HEK293T (cell line): ENCODE measurements at regions not wholly inside any gene's neighbourhood (a gene's known extent, or its start where the extent isn't known, plus 50 kb on each side); places are given as distances from the start of the nearest gene placed in this dataset.

Source experiments
- CTCF ChIA-PET: fragments of 350-600 bp; formaldehyde crosslinking; extraction: SDS; loops from one replicate; lab custom pipeline; 2021; ENCODE audit warnings: antibody characterized with exemption, inconsistent platforms; lab: Yijun Ruan, JAX
- POLR2A ChIA-PET: fragments of 350-600 bp; formaldehyde crosslinking; extraction: SDS; loops from one replicate; lab custom pipeline; 2020; ENCODE audit warnings: antibody characterized with exemption, inconsistent platforms; lab: Yijun Ruan, JAX
- DNase-seq: peaks from one replicate; pipeline ENCODE4 v3.0.0; 2012; ENCODE audit warnings: mixed read lengths; ENCODE audit errors: extremely low spot score
- ARNT ChIP-seq: fragments of 450-650 bp; IDR thresholded peaks from 2 replicates; pipeline ENCODE4 v1.6.1; 2017; ENCODE audit warnings: mild to moderate bottlenecking
- BHLHE40 ChIP-seq: fragments of 450-650 bp; IDR thresholded peaks from 2 replicates; pipeline ENCODE4 v1.6.1; 2016; ENCODE audit warnings: mild to moderate bottlenecking, moderate library complexity, borderline replicate concordance
- CTBP1 ChIP-seq: fragments of 450-650 bp; IDR thresholded peaks from 2 replicates; pipeline ENCODE4 v1.6.1; 2016; ENCODE audit warnings: borderline replicate concordance
- ELF4 ChIP-seq: fragments of 450-650 bp; IDR thresholded peaks from 2 replicates; pipeline ENCODE4 v1.6.1; 2017; ENCODE audit warnings: antibody characterized with exemption
- FOXA1 ChIP-seq: fragments of 450-650 bp; IDR thresholded peaks from 2 replicates; pipeline ENCODE4 v1.6.1; 2016; ENCODE audit warnings: mild to moderate bottlenecking
- FOXK2 ChIP-seq: fragments of 450-650 bp; IDR thresholded peaks from 2 replicates; pipeline ENCODE4 v1.6.1; 2016; ENCODE audit warnings: mild to moderate bottlenecking
- FOXM1 ChIP-seq: fragments of 450-650 bp; IDR thresholded peaks from 2 replicates; pipeline ENCODE4 v1.6.1; 2017; ENCODE audit warnings: mild to moderate bottlenecking, borderline replicate concordance
- HDGF ChIP-seq: fragments of 450-650 bp; IDR thresholded peaks from 2 replicates; pipeline ENCODE4 v1.6.1; 2017; ENCODE audit warnings: antibody characterized with exemption, borderline replicate concordance
- L3MBTL2 ChIP-seq: fragments of 450-650 bp; conservative IDR thresholded peaks from 2 replicates; pipeline ENCODE4 v1.6.1; 2016; ENCODE audit warnings: mild to moderate bottlenecking
- LEF1 ChIP-seq: fragments of 450-650 bp; IDR thresholded peaks from 2 replicates; pipeline ENCODE4 v1.6.1; 2017; ENCODE audit warnings: mild to moderate bottlenecking, borderline replicate concordance
- NFRKB ChIP-seq: fragments of 450-650 bp; IDR thresholded peaks from 2 replicates; pipeline ENCODE4 v1.6.1; 2016; ENCODE audit warnings: mild to moderate bottlenecking, moderate library complexity
- PKNOX1 ChIP-seq: fragments of 450-650 bp; IDR thresholded peaks from 2 replicates; pipeline ENCODE4 v1.6.1; 2016
- SP1 ChIP-seq: fragments of 450-650 bp; IDR thresholded peaks from 2 replicates; pipeline ENCODE4 v1.6.1; 2017
- SUZ12 ChIP-seq: fragments of 450-650 bp; IDR thresholded peaks from 2 replicates; pipeline ENCODE4 v1.6.1; 2016; ENCODE audit warnings: mild to moderate bottlenecking
- TARDBP ChIP-seq: fragments of 450-650 bp; IDR thresholded peaks from 2 replicates; pipeline ENCODE4 v1.6.1; 2016
- ZNF384 ChIP-seq: fragments of 450-650 bp; IDR thresholded peaks from 2 replicates; pipeline ENCODE4 v1.6.1; 2016

GRCh38 chr13:77838271-77838670 is 80.4 kb downstream of the EDNRB start:
- POLR2A ChIA-PET, result no interaction called here
- TF ChIP-seq PKNOX1 (no peak), ELF4 (no peak), SP1 (no peak), FOXK2 (no peak), HDGF (no peak), CTBP1 (no peak), FOXA1 (no peak), L3MBTL2 (no peak), LEF1 (no peak), TARDBP (no peak), SUZ12 (no peak), ZNF384 (no peak), NFRKB (no peak), BHLHE40 (no peak)
- CTCF ChIA-PET, result no interaction called here
- no peak for DNase-seq

- ChIA-PET CTCF (no interaction called here), POLR2A (no interaction called here)
- no peak for DNase-seq
- 0 out of 2 replicates have a peak, but pooled peaks have one; percentile 0 for TF ChIP-seq ELF4
- no peak for TF ChIP-seq SP1
Measured at GRCh38 chr13:77836423-77836822, 82.2 kb downstream of the EDNRB start.

- POLR2A ChIA-PET, result no interaction called here
Measured at GRCh38 chr13:77833331-77833863, 85.2 kb downstream of the EDNRB start.

GRCh38 chr13:77832339-77833100 is 86.1 kb downstream of the EDNRB start:
- POLR2A ChIA-PET, result no interaction called here
- no peak for DNase-seq

More at GRCh38 chr13:77833331-77833863, 85.2 kb downstream of the EDNRB start:
- DNase-seq, result no peak
- CTCF ChIA-PET, result no interaction called here
- TF ChIP-seq ARNT, result no peak
- no peak for TF ChIP-seq HDGF
- TF ChIP-seq FOXK2, result no peak
- TF ChIP-seq SUZ12, result no peak
- TF ChIP-seq ELF4, result no peak
- TF ChIP-seq TARDBP, result no peak
- TF ChIP-seq L3MBTL2, result no peak
- no peak for TF ChIP-seq CTBP1
- no peak for TF ChIP-seq FOXM1

GRCh38 chr13:77831866-77832265 is 86.8 kb downstream of the EDNRB start:
- no peak for DNase-seq
- ChIA-PET CTCF (interaction anchor here (0.6 kb wide), 1 partner anchor 140 kb away, joined by 6 read pairs; no protein-coding TSS in a partner anchor), POLR2A (no interaction called here)
- TF ChIP-seq SUZ12 (no peak), L3MBTL2 (no peak), NFRKB (no peak), ARNT (no peak), FOXK2 (no peak), SP1 (no peak), PKNOX1 (no peak), FOXA1 (no peak), ZNF384 (no peak), CTBP1 (no peak), TARDBP (no peak), BHLHE40 (no peak), ELF4 (no peak), FOXM1 (no peak), HDGF (no peak)

More at GRCh38 chr13:77832339-77833100, 86.1 kb downstream of the EDNRB start:
- CTCF ChIA-PET, result interaction anchor here (0.6 kb wide), 1 partner anchor 140 kb away, joined by 6 read pairs; no protein-coding TSS in a partner anchor
- TF ChIP-seq ELF4 (no peak), L3MBTL2 (no peak), FOXK2 (no peak), FOXM1 (no peak), NFRKB (no peak), BHLHE40 (no peak), HDGF (no peak), PKNOX1 (no peak), ZNF384 (no peak), LEF1 (no peak), TARDBP (no peak), SP1 (no peak), CTBP1 (no peak), FOXA1 (no peak), SUZ12 (no peak), ARNT (no peak)

- TF ChIP-seq TARDBP (no peak), ZNF384 (no peak), ELF4 (no peak), SP1 (no peak), NFRKB (no peak), LEF1 (no peak), FOXK2 (no peak), FOXM1 (no peak), FOXA1 (no peak), PKNOX1 (no peak), ARNT (no peak)
- ChIA-PET POLR2A (no interaction called here), CTCF (interaction anchor here (1.0 to 1.4 kb wide), 2 partner anchors 19 to 163 kb away, joined by 3 read pairs; no protein-coding TSS in a partner anchor)
- DNase-seq, result no peak
Measured at GRCh38 chr13:77829963-77830362, 88.7 kb downstream of the EDNRB start.
